DMS 273 treated with DMSO at 0.1 percent for 48 hours (cell line): ENCODE measurements at regions not wholly inside any gene's neighbourhood (a gene's known extent, or its start where the extent isn't known, plus 50 kb on each side); places are given as distances from the start of the nearest gene placed in this dataset.

Experiments used
- DNase-seq: peaks from one replicate; lab custom pipeline; 2025; lab: John Stamatoyannopoulos, UW

DNA sequence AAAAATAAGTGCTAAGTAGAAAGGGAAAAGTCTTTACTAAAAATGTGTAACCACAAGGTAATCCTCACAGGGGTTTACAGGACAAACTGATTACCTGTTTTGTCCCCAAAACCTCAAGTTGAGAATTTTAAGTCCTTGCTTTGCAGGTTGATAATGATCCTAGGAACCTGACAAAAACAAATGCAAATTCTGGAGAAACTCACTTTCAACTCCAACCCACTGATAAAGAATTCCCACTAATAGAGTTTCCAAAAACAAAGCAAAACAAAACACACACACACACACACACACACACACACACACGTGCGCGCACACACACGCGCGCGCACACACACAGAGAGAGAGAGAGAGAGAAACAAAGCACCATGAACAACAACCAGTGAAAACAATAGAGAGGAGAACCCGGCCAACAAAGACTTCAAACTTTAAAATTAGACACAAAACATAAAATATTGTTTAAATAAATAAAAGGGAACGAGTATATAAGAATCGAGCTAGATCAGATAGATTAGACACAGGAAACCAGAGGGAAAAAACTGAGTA lies 187.0 kb upstream of the FOXN3 start:
- no peak for DNase-seq

DNA sequence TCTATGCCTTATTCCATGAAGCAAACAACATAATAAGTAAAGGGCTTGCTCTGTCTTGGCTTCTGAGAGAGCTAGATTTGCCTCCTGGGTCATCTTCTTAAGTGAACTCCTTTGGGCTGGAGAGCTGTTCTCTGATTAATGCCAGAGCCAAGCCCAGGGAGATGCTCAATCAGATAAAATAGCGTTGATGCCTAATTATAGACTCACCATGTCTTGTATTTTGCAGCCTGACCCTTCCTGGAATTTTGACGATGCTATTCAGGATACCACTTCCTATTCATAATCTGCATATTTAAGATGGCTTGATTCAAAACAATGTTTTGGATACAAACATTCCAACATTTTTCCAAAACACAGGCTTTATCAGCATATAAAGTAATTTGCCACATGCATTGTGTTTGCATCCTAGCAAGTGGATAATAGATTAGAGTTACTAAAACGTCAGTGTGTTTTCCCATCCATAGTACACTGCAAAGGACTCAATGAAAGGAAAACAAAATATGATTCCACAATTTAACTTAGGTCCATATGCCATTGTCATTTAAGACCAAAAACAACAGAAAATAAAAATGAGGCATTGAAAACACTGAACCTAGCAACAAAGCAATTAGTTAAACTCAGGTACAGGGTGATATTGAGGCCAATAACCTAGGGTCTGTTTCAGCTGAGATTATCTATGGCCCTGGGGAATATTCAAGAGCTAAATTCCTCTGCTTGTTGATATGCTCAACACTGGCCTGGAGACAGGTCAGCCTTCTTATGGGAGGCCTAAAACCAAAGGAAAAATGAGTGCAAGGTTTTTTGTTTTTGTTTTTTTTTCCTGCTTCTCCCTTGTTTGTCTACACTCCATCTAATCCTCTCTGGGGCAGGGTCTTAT lies 184.2 kb upstream of the FOXN3 start:
- DNase-seq: no peak

DNA sequence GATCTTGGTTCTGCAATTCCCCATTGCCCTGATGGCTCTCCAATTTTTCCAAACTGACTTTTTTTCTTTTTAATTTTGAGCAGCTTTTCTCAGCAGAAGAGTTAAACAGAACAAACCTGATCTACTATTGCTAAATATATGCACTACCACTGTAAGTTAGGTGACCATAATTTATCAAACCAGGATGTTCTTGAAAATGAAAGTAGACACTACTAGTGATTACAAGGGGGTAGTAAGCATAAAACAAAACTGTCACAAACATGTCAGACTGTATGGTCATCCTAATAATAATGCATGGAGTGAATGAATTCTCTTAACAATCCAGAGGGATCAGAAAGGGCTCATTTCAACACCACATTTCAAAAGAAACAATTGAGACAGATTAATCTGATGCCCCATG lies 183.0 kb upstream of the FOXN3 start:
- no peak for DNase-seq

DNA sequence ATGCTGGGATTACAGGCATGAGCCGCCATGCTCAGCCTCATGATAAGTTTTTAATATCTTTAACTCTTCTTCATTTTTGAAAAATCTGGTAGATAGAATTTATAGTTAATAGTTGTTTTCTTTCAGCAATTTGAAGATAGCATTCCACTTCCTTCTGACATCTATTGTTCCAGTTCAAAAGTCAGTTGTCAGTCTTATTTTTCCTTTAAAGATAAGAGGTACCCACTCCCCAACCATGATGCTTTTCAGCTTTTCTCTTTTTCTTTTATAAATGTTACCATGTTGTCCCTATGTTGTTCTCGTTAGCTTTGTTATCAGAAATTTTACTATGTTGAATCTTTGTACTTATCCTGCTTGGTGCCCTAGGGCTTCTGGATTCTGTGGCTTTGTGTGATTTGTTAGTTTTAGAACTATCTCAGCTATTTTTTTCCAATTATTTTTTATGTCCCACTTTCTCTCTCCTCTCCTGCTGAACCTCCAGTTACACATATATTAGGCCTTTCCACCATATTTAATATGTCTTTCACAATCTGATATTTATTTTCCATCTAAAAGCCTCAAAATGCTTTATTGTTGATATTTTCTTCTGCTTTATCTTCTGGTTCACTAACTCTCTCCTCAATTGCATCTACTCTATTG lies 181.6 kb upstream of the FOXN3 start:
- DNase-seq: no peak

- no peak for DNase-seq
Observed at GRCh38 chr14:89592961-89593360, 175.9 kb upstream of the FOXN3 start.

GRCh38 chr14:89589400-89590118 lies 172.5 kb upstream of the FOXN3 start:
- DNase-seq: no peak

DNA sequence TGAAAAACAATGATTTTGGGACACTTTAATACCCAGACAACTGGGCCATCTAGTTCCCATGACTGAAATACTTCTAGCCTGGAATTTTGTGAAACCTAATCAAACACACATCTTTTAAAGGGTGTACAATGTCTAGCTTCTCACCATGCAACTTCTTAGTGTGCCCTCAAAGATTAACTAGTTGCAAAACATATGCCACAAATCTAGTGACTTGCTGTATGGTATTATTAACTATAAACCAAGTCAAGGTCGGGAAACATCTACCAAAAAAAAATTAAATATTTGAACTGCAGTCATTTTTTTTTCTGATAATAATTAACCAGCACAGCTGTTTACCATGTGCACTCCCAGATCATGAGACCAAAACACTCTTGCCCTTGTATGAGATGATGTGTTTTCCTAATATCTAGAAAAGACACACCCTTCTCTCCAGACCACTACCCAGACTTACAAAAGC lies 171.8 kb upstream of the FOXN3 start:
- DNase-seq: no peak

DNA sequence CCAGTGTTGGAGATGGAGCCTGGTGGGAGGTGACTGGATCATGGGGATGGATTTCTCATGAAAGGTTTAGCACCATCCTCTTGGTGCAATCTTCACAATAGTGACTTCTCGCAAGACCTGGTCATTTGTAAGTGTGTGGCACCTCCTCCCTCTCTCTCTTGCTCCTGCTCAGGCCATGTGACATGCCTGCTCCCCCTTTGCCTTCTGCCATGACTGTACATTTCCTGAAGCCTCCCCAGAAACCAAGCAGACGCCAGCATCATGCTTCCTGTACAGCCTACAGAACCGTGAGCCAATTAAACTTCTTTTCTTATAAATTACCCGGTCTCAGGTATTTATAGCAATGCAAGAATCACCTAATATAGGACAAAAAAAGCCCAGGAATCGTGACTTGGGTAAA lies 171.0 kb upstream of the FOXN3 start:
- no peak for DNase-seq

- DNase-seq: no peak
Observed at GRCh38 chr14:89587136-89587420, 170.0 kb upstream of the FOXN3 start.

DNA sequence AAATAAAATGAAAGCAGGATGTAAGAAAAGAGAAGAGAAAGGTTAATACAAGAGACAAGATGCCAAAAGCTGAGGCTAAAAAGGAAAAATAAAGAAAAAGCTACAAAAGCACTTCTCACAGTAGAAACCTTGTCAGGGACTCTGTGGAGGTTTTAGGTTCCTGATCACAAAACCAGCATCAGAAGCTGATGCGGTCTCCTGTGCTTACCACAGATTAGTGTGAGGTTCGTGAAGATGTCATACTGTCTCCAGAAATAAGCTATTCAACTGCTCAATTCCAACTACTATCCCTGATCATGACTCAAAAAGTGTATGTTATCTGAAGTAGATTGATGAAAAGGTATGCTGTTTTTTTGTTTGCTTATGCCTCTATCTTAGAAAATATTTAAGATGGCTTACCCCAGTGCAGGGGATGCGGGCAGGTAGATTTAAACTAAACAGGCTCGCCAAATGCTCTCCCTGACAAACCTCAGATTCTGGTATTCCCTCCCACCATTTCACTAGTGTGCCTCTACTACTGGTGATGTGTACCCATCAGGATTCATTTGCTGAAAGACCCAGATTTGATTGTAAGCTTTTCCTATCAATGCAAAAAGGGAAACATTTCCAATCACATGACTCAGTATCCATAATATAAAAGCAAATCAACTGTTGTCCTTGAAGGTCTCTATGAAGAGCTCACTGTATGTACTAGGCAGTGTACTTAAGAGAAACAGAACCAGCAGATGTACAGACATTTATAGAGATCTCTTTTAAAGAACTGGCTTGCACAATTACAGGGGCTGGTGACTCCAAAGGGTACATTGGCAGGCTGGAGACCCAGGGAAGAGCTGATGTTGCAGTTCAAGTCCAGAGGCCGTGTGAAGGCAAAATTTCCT lies 169.5 kb upstream of the FOXN3 start:
- no peak for DNase-seq

GRCh38 chr14:89578156-89578555 lies 161.1 kb upstream of the FOXN3 start:
- no peak for DNase-seq

DNA sequence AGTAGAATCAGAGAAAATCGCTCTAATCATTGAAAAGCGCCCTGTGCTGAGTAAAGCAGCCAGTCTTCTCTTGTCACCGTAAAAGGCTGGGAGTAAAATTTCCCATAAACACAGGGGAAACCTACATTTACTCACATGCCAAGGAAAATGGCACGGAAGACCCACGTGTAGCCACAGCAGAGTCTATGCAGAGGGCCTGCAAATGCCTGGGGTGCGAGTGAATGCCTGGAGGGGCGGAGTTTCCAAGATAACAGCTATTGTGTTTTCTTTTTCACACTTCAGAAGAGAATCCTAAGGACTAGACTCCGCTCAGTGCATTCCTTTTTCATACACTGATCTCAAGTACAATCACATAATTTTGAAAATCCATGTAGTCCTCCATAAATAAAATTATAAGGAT lies 159.9 kb upstream of the FOXN3 start:
- no peak for DNase-seq

DNA sequence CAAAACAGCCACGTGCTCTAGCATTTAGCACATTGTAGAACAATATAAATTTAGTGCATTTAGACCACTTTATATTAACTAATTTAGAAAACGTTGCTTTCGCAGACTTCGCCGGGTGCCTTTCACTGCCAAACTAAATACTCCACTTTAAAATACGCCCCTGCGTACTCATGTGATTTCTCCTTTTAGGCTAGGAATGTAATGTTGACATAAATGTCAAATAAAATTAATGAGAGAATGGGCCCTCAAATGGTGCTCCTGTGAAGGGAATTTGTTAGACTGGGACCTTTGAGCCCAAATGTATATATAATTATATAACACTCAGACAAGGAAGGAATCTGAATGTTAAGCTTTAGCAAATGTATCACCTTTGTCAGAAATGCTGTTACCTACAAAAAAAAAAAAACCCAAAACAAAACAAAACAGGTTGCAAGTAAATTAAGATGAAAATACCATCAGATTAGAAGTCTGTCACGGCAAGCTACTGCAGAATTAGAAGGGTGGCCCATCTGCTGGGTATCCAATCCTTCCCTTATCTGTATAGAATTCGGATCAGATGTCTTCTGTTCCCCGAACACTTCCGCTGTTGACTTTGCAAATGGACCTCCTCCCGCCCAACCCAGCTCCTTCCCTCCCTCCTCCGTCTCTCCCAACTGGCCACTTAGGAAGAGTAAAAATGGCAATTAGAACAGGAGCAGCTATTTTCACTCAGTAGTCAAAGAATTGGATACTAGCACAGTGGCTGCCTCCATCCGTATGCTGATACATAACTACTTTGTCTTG lies 159.3 kb upstream of the FOXN3 start:
- peak; percentile 49 for DNase-seq

GRCh38 chr14:89575386-89576061 lies 158.5 kb upstream of the FOXN3 start:
- no peak for DNase-seq

DNA sequence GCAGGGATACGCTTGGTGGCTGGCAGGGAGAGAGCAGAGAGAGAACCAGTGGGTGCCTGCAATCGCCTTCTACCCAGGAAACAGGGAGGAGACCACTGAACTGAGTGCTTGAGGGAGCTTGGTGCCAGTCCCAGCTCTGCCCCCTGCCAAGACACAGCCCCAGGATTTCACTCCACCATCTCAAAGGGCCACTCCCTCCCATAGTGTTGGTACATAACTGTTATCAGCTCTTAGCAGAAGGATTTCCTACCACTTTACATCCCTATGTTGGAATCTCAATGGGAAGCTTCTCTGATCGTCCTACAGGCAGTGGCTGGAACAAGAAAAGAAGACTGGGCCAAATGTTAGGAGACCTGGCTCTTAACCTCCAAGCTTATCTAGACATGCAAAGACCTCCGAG lies 157.4 kb upstream of the FOXN3 start:
- no peak for DNase-seq

DNA sequence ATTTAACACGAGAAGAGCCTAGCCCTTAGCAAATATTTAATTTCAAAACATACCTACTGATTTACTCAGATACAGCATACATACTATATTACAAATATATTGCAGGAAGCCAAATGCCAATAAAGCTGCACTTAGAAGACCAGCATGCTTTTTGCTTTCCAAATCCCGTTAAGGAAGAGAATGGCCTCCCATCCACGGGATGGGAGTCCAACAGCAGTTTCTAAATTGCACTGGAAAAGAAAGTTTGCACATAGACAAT lies 156.3 kb upstream of the FOXN3 start:
- DNase-seq: no peak

GRCh38 chr14:89572596-89573398 lies 155.8 kb upstream of the FOXN3 start:
- no peak for DNase-seq

GRCh38 chr14:89571491-89571890 lies 154.5 kb upstream of the FOXN3 start:
- no peak for DNase-seq

- no peak for DNase-seq
Observed at GRCh38 chr14:89566644-89567415, 149.8 kb upstream of the FOXN3 start.
